Caco-2 (cell line): ENCODE measurements at regions not wholly inside any gene's neighbourhood (a gene's known extent, or its start where the extent isn't known, plus 50 kb on each side); places are given as distances from the start of the nearest gene placed in this dataset.

Experiments
- BruUV-seq: library from RNA; stranded (reverse); fragments of 400-500 nt; replicated peaks from 2 replicates; lab custom pipeline; 2021; lab: Mats Ljungman, UMichigan
- CTCF ChIA-PET: fragments of 300-600 bp; sonication (Branson Sonifier 250); formaldehyde crosslinking; loops from one replicate; lab custom pipeline; 2022; ENCODE audit warnings: antibody characterized with exemption; lab: Charles Lee
- POLR2A ChIA-PET: fragments of 300-600 bp; sonication (Branson Sonifier 250); formaldehyde crosslinking; loops from one replicate; lab custom pipeline; 2022; ENCODE audit warnings: antibody characterized with exemption; lab: Charles Lee
- DNase-seq, 2 experiments: peaks; one replicate each; pipeline versions ENCODE4 v3.0.0 to v3.0.0-alpha.2; 2020 to 2022
- H3K27me3 ChIP-seq: replicated peaks from 2 replicates; pipeline ENCODE4 v1.6.0; 2011; ENCODE audit warnings: low read length; ENCODE audit not compliant: control insufficient read depth, insufficient read depth
- H3K36me3 ChIP-seq: 2 replicates; pipeline ENCODE4 v1.5.1; 2011; ENCODE audit warnings: low read length; ENCODE audit not compliant: control insufficient read depth, insufficient read depth
- H3K4me1 ChIP-seq: fragments of 250-450 bp; sonication (Bioruptor Pico); 2 replicates; pipeline ENCODE4 v1.5.1; 2020; ENCODE audit warnings: mild to moderate bottlenecking
- H3K4me3 ChIP-seq: 2 replicates; pipeline ENCODE4 v1.5.1; 2011; ENCODE audit warnings: low read depth, mild to moderate bottlenecking, control low read depth, low read length
- H3K9me3 ChIP-seq: fragments of 250-450 bp; sonication (Bioruptor Pico); 2 replicates; pipeline ENCODE4 v1.5.1; 2020; ENCODE audit warnings: mild to moderate bottlenecking, moderate library complexity
- H3K27ac Mint-ChIP-seq: one replicate; pipeline ENCODE4 v1.8.0; 2022; ENCODE audit warnings: mixed read lengths; ENCODE audit not compliant: unreplicated experiment
- H3K27me3 Mint-ChIP-seq: one replicate; pipeline ENCODE4 v1.8.0; 2022; ENCODE audit warnings: mixed read lengths; ENCODE audit not compliant: insufficient read depth, unreplicated experiment
- H3K36me3 Mint-ChIP-seq: one replicate; pipeline ENCODE4 v1.8.0; 2022; ENCODE audit warnings: mild to moderate bottlenecking, mixed read lengths; ENCODE audit not compliant: insufficient read depth, unreplicated experiment
- H3K4me1 Mint-ChIP-seq: one replicate; pipeline ENCODE4 v1.8.0; 2022; ENCODE audit warnings: low read depth, mixed read lengths; ENCODE audit not compliant: unreplicated experiment
- H3K4me3 Mint-ChIP-seq: one replicate; pipeline ENCODE4 v1.8.0; 2022; ENCODE audit warnings: mild to moderate bottlenecking, moderate library complexity, mixed read lengths; ENCODE audit not compliant: unreplicated experiment
- H3K9me3 Mint-ChIP-seq: one replicate; pipeline ENCODE4 v1.8.0; 2022; ENCODE audit warnings: mixed read lengths; ENCODE audit not compliant: unreplicated experiment
- intact Hi-C: fragments of 100-400 bp; cut with micrococcal nuclease; formaldehyde crosslinking; loops from one replicate; pipeline ENCODE4 v1.10.0; 2022; ENCODE audit not compliant: unreplicated experiment
- TF ChIP-seq, protein P1 (sequence below), 2 experiments: fragments of 200-600 bp in 1 of 2; IDR thresholded peaks; 1 replicate in 1 of 2; 2 replicates in 1 of 2; pipeline versions ENCODE4 v1.5.1 to v1.8.0; 2011 to 2022; ENCODE audit warnings: antibody characterized with exemption in 1 of 2, control low read depth in 1 of 2, inconsistent platforms in 1 of 2, low read depth in 1 of 2, low read length in 1 of 2, mild to moderate bottlenecking in 1 of 2, moderate library complexity in 1 of 2; ENCODE audit not compliant: insufficient read depth in 1 of 2, severe bottlenecking in 1 of 2, unreplicated experiment in 1 of 2

- BruUV-seq, result no TSS peak
- ChIA-PET POLR2A (no interaction called here), CTCF (no interaction called here)
- no peak overlapping the region for H3K27ac Mint-ChIP-seq
- TF ChIP-seq, protein P1, sequence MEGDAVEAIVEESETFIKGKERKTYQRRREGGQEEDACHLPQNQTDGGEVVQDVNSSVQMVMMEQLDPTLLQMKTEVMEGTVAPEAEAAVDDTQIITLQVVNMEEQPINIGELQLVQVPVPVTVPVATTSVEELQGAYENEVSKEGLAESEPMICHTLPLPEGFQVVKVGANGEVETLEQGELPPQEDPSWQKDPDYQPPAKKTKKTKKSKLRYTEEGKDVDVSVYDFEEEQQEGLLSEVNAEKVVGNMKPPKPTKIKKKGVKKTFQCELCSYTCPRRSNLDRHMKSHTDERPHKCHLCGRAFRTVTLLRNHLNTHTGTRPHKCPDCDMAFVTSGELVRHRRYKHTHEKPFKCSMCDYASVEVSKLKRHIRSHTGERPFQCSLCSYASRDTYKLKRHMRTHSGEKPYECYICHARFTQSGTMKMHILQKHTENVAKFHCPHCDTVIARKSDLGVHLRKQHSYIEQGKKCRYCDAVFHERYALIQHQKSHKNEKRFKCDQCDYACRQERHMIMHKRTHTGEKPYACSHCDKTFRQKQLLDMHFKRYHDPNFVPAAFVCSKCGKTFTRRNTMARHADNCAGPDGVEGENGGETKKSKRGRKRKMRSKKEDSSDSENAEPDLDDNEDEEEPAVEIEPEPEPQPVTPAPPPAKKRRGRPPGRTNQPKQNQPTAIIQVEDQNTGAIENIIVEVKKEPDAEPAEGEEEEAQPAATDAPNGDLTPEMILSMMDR (IDR thresholded peaks at IDR 0.05; ENCODE audit: insufficient read depth in 1 of 2, low read depth in 1 of 2, low read length in 1 of 2, severe bottlenecking in 1 of 2, unreplicated experiment in 1 of 2), result no peak
- no peaks in the 10 kb centered on the region for H3K4me1 Mint-ChIP-seq
- Histone ChIP-seq H3K9me3 (peaks cover 2% of the 10 kb centered on the region; the same call in 1 of the 2 replicates), H3K4me3 (no peak overlapping the region), H3K4me1 (no peaks in the 10 kb centered on the region), H3K27me3 (no peaks in the 10 kb centered on the region), H3K36me3 (no peaks in the 10 kb centered on the region)
- intact Hi-C loops, result no loop called here
- H3K9me3 Mint-ChIP-seq, result no peaks in the 10 kb centered on the region
- DNase-seq, result no peak
- no peaks in the 10 kb centered on the region for H3K27me3 Mint-ChIP-seq
- no peaks in the 10 kb centered on the region for H3K36me3 Mint-ChIP-seq
- H3K4me3 Mint-ChIP-seq, result no peak overlapping the region
These were observed 1002.7 kb upstream of the PCDH20 start for GRCh38 chr13:62418376-62418775.

GRCh38 chr13:62407871-62408270 is 992.2 kb upstream of the PCDH20 start:
- H3K36me3 Mint-ChIP-seq, result no peaks in the 10 kb centered on the region
- no peak overlapping the region for H3K27ac Mint-ChIP-seq
- Histone ChIP-seq H3K4me1 (no peaks in the 10 kb centered on the region), H3K4me3 (no peak overlapping the region), H3K9me3 (no peaks in the 10 kb centered on the region), H3K36me3 (no peaks in the 10 kb centered on the region), H3K27me3 (no peaks in the 10 kb centered on the region)
- intact Hi-C loops, result no loop called here
- CTCF ChIA-PET, result no interaction called here
- no peaks in the 10 kb centered on the region for H3K27me3 Mint-ChIP-seq
- BruUV-seq, result no TSS peak
- DNase-seq, result no peak
- H3K4me3 Mint-ChIP-seq, result no peak overlapping the region
- TF ChIP-seq, protein P1 (IDR thresholded peaks at IDR 0.05; ENCODE audit: insufficient read depth in 1 of 2, low read depth in 1 of 2, low read length in 1 of 2, severe bottlenecking in 1 of 2, unreplicated experiment in 1 of 2), result no peak
- no peaks in the 10 kb centered on the region for H3K4me1 Mint-ChIP-seq
- POLR2A ChIA-PET, result no interaction called here
- no peaks in the 10 kb centered on the region for H3K9me3 Mint-ChIP-seq

GRCh38 chr13:62388515-62388914 is 972.9 kb upstream of the PCDH20 start:
- no TSS peak for BruUV-seq
- TF ChIP-seq, protein P1 (IDR thresholded peaks at IDR 0.05; ENCODE audit: insufficient read depth in 1 of 2, low read depth in 1 of 2, low read length in 1 of 2, severe bottlenecking in 1 of 2, unreplicated experiment in 1 of 2), result no peak
- Mint-ChIP-seq H3K4me1 (no peaks in the 10 kb centered on the region), H3K27ac (no peak overlapping the region), H3K36me3 (no peaks in the 10 kb centered on the region), H3K9me3 (no peaks in the 10 kb centered on the region), H3K27me3 (peaks cover 4% of the 10 kb centered on the region), H3K4me3 (no peak overlapping the region)
- Histone ChIP-seq H3K4me3 (no peak overlapping the region), H3K9me3 (no peaks in the 10 kb centered on the region), H3K4me1 (no peaks in the 10 kb centered on the region), H3K36me3 (no peaks in the 10 kb centered on the region), H3K27me3 (no peaks in the 10 kb centered on the region)
- ChIA-PET CTCF (no interaction called here), POLR2A (no interaction called here)
- no peak for DNase-seq
- intact Hi-C loops, result no loop called here
